Adrenal gland (tissue), 9 donors: ENCODE measurements at regions not wholly inside any gene's neighbourhood (a gene's known extent, or its start where the extent isn't known, plus 50 kb on each side); places are given as distances from the start of the nearest gene placed in this dataset.
A peak's percentile ranks its signal among the peaks of the same experiment; 100 is the strongest.

Experiments
- DNase-seq, 7 donors: peaks; one replicate each; pipeline ENCODE4 v3.0.0-alpha.2; 2019 to 2020
- H3K27ac ChIP-seq, 5 donors: fragments of 200-600 bp; sonication (generic) in 4 of 5; 1 replicate in 3 of 5; 2 replicates in 2 of 5; pipeline versions ENCODE4 v1.5.1 to v1.8.0; 2016 to 2020; ENCODE audit warnings: mild to moderate bottlenecking in 1 of 5
- H3K27me3 ChIP-seq: fragments of 200-600 bp; 2 replicates; pipeline ENCODE4 v1.8.0; 2021
- H3K36me3 ChIP-seq, 2 donors: fragments of 200-600 bp; replicated peaks in 1 of 2; 1 replicate in 1 of 2; 2 replicates in 1 of 2; pipeline versions ENCODE4 v1.5.1 to v1.8.0; 2018 to 2022
- H3K4me1 ChIP-seq, 2 donors: fragments of 200-600 bp; replicated peaks in 1 of 2; 1 replicate in 1 of 2; 2 replicates in 1 of 2; pipeline versions ENCODE4 v1.5.1 to v1.8.0; 2018 to 2021
- H3K4me3 ChIP-seq, 4 donors: fragments of 200-600 bp; sonication (generic) in 3 of 4; one replicate each; pipeline ENCODE4 v1.5.1; 2016 to 2018
- H3K9me3 ChIP-seq, 3 donors: fragments of 200-600 bp; sonication (generic) in 1 of 3; replicated peaks in 1 of 3; 1 replicate in 2 of 3; 2 replicates in 1 of 3; pipeline versions ENCODE4 v1.5.1 to v1.8.0; 2016 to 2021
- POLR2A ChIP-seq, 2 donors: fragments of 450-650 bp; IDR thresholded peaks; one replicate each; pipeline ENCODE4 v1.6.1; 2017; ENCODE audit warnings: antibody characterized with exemption in 2 of 2, mild to moderate bottlenecking in 2 of 2, moderate library complexity in 1 of 2
- WGBS, 4 donors: extraction: QIAGEN DNeasy Blood & Tissue Kit in 2 of 4; methylation state at CpG; one replicate each; pipeline versions ENCODE4 v1.1.5 to v1.1.7; 2013 to 2017; 5-methylcytosine and 5-hydroxymethylcytosine counted together
- intact Hi-C, 2 donors: fragments of 100-400 bp; cut with DNase I; formaldehyde crosslinking; loops; one replicate each; pipeline versions ENCODE4 v1.14.1 to v1.15.0; 2022 to 2023
- TF ChIP-seq, protein P1 (sequence below), 6 experiments: fragments of 450-650 bp in 4 of 6; fragments of 200-600 bp in 2 of 6; sonication (generic) in 1 of 6; IDR thresholded peaks; 1 replicate in 5 of 6; 2 replicates in 1 of 6; pipeline versions ENCODE4 v1.5.1 to v1.8.0; 2016 to 2021; ENCODE audit warnings: antibody characterized with exemption in 6 of 6, mild to moderate bottlenecking in 2 of 6, moderate library complexity in 1 of 6
- donor health status: healthy with polysubstance abuse.
- donor health status: Bipolar disorder and iron deficiency.
- donor health status: DM: yes; HTN: yes; CAD: no.
- donor health status: DM: no; HTN: no; CAD: no.
- donor health status: DM: no; HTN: no; CAD: no.

GRCh38 chr9:110047232-110047954 lies 160.6 kb downstream of the C9orf152 start:
- DNase-seq: no peak
- intact Hi-C loops: loop anchor here in 1 of 2 donors (10.0 kb wide), 1 partner anchor 83 kb away; no protein-coding TSS in a partner anchor
- TF ChIP-seq POLR2A (IDR thresholded peaks at IDR 0.05): no peak
- TF ChIP-seq, protein P1, sequence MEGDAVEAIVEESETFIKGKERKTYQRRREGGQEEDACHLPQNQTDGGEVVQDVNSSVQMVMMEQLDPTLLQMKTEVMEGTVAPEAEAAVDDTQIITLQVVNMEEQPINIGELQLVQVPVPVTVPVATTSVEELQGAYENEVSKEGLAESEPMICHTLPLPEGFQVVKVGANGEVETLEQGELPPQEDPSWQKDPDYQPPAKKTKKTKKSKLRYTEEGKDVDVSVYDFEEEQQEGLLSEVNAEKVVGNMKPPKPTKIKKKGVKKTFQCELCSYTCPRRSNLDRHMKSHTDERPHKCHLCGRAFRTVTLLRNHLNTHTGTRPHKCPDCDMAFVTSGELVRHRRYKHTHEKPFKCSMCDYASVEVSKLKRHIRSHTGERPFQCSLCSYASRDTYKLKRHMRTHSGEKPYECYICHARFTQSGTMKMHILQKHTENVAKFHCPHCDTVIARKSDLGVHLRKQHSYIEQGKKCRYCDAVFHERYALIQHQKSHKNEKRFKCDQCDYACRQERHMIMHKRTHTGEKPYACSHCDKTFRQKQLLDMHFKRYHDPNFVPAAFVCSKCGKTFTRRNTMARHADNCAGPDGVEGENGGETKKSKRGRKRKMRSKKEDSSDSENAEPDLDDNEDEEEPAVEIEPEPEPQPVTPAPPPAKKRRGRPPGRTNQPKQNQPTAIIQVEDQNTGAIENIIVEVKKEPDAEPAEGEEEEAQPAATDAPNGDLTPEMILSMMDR (IDR thresholded peaks at IDR 0.05): no peak
- Histone ChIP-seq H3K9me3 (no peaks in the 10 kb centered on the region), H3K4me3 (peak overlapping the region in 1 of 4 donors; percentile 69), H3K4me1 (peaks cover 14 to 36% of the 10 kb centered on the region in 2 donors), H3K36me3 (no peaks in the 10 kb centered on the region), H3K27ac (no peak overlapping the region), H3K27me3 (no peaks in the 10 kb centered on the region)
- 60 to 64% (median 62%) methylated on average over 6 to 7 of the region's 7 CpGs for WGBS, 4 donors

DNA sequence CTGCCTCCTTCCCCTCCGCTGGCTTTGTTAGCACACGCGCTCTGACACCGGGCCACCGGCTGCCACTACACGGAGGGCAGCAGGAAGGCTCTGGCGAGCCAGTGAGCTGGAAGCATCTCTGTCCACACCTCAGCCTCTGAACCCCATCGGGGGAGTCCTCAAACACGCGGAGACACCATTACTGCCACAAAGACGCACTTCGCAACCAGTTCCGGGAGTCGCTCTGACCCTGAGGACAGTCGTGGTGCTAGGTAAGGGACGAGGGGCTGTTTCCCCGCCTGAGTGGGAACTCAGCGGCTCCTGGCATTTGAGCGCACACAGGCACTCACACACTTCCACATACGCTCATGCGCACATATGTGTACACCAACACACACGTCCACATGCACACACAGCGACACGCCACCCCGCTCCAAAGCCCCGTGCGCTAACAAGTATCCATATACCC lies 160.0 kb downstream of the C9orf152 start:
- Histone ChIP-seq H3K4me3 (peak overlapping the region in 2 of 4 donors; percentile 18 to 69), H3K27me3 (no peaks in the 10 kb centered on the region), H3K4me1 (peaks cover 14 to 36% of the 10 kb centered on the region in 2 donors), H3K36me3 (no peaks in the 10 kb centered on the region), H3K9me3 (no peaks in the 10 kb centered on the region), H3K27ac (no peak overlapping the region)
- intact Hi-C loops: loop anchor here in 1 of 2 donors (10.0 kb wide), 1 partner anchor 83 kb away; no protein-coding TSS in a partner anchor
- TF ChIP-seq, protein P1 (IDR thresholded peaks at IDR 0.05): no peak
- no peak for TF ChIP-seq POLR2A (IDR thresholded peaks at IDR 0.05)
- DNase-seq: peak in 3 of 7 donors; percentile 21 to 27 (median 24)
- 4 to 21% (median 10%) methylated on average over 14 to 27 of the region's 27 CpGs for WGBS, 4 donors

GRCh38 chr9:110048403-110048975 lies 159.5 kb downstream of the C9orf152 start:
- 0 to 1% (median 0%) methylated on average over 9 to 42 of the region's 42 CpGs for WGBS, 4 donors
- H3K4me3 ChIP-seq: peak overlapping the region in 2 of 4 donors; percentile 18 to 69
- H3K27ac ChIP-seq: peak overlapping the region in 2 of 5 donors; percentile 34 to 43
- no peaks in the 10 kb centered on the region for H3K36me3 ChIP-seq
- H3K4me1 ChIP-seq: peaks cover 14 to 36% of the 10 kb centered on the region in 2 donors
- intact Hi-C loops: loop anchor here in 1 of 2 donors (10.0 kb wide), 1 partner anchor 84 kb away; no protein-coding TSS in a partner anchor
- peak in 1 of 2 donors; percentile 29 for TF ChIP-seq POLR2A (IDR thresholded peaks at IDR 0.05)
- TF ChIP-seq, protein P1 (IDR thresholded peaks at IDR 0.05): no peak
- DNase-seq: peak; percentile 46 to 75 (median 66)
- H3K27me3 ChIP-seq: no peaks in the 10 kb centered on the region
- no peaks in the 10 kb centered on the region for H3K9me3 ChIP-seq

DNA sequence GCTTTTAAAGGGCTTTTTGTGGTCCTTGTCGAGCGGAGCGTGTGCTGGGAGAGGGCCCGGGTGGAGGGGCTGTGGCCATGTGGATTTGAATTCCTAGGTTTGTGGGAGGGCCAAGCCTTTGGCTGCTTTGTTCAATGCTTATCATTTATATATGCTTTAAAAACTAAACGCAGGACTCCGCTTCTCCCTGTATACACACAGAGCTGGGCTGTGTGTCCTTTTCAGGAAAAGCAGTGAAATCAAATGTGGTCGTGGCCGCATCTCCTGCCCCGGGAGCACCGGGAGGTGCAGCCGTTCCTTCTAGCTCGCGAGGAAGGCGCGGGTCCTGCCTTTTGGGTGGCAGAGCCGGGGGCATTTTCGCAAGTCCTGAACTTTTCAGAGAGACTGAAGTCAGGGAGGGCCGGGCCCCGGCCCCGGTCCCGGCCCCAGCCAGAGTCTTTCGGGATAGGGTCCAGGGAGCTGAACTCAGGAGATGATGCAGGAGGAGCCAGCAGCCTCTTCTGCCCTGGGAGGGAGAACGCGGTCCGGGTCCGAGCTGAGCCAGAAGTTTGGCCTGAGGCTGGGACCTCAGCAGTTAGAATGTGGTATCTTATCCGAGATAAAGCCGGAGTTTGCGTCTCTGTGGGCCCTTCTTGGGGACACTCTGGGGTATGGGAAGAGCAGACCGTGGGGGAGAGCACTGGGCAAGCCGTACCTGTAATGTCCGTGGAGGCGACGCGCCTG lies 158.8 kb downstream of the C9orf152 start:
- 2 to 3% (median 3%) methylated on average over 24 to 35 of the region's 35 CpGs for WGBS, 4 donors
- Histone ChIP-seq H3K27me3 (no peaks in the 10 kb centered on the region), H3K27ac (peak overlapping the region in 2 of 5 donors; percentile 34 to 43), H3K4me3 (peak overlapping the region in 3 of 4 donors; percentile 3 to 69 (median 18)), H3K36me3 (no peaks in the 10 kb centered on the region), H3K9me3 (no peaks in the 10 kb centered on the region), H3K4me1 (peaks cover 14 to 36% of the 10 kb centered on the region in 2 donors)
- peak in 2 of 7 donors; percentile 8 to 28 for DNase-seq
- TF ChIP-seq POLR2A (IDR thresholded peaks at IDR 0.05): no peak
- TF ChIP-seq, protein P1 (IDR thresholded peaks at IDR 0.05): no peak
- intact Hi-C loops: loop anchor here in 1 of 2 donors (10.0 kb wide), 1 partner anchor 84 kb away; no protein-coding TSS in a partner anchor
